NT2/D1 (cell line): ENCODE measurements at regions not wholly inside any gene's neighbourhood (a gene's known extent, or its start where the extent isn't known, plus 50 kb on each side); places are given as distances from the start of the nearest gene placed in this dataset.

Experiments used
- DNase-seq: peaks from one replicate; pipeline ENCODE4 v3.0.0-alpha.2; 2011; ENCODE audit warnings: low read depth, low spot score
- H3K27me3 ChIP-seq: 2 replicates; pipeline ENCODE4 v1.6.0; 2011; ENCODE audit warnings: mild to moderate bottlenecking; ENCODE audit not compliant: insufficient read length, insufficient read depth
- H3K36me3 ChIP-seq: 2 replicates; pipeline ENCODE4 v1.6.1; 2011; ENCODE audit warnings: mild to moderate bottlenecking, low read length, mixed read lengths; ENCODE audit not compliant: insufficient read depth, insufficient read length
- H3K4me1 ChIP-seq: 2 replicates; pipeline ENCODE4 v1.5.1; 2011; ENCODE audit not compliant: insufficient read depth, insufficient read length
- H3K4me3 ChIP-seq: 2 replicates; pipeline ENCODE4 v1.5.1; 2011; ENCODE audit warnings: low read depth; ENCODE audit not compliant: insufficient read length
- H3K9ac ChIP-seq: 2 replicates; pipeline ENCODE4 v1.6.0; 2011; ENCODE audit warnings: low read depth; ENCODE audit not compliant: insufficient read length
- H3K9me3 ChIP-seq: 2 replicates; pipeline ENCODE4 v1.5.1; 2011; ENCODE audit warnings: mild to moderate bottlenecking, low read length; ENCODE audit not compliant: insufficient read depth
- SUZ12 ChIP-seq: IDR thresholded peaks from 2 replicates; pipeline ENCODE4 v1.6.1; 2011; ENCODE audit not compliant: insufficient read length, insufficient read depth; ENCODE audit errors: extremely low read depth
- YY1 ChIP-seq: IDR thresholded peaks from 2 replicates; pipeline ENCODE4 v1.6.1; 2011; ENCODE audit not compliant: insufficient read length, insufficient read depth
- ZNF274 ChIP-seq: IDR thresholded peaks from 2 replicates; pipeline ENCODE4 v1.6.1; 2011; ENCODE audit warnings: mild to moderate bottlenecking, low read depth, low read length

GRCh38 chr15:46576646-46577395 is 942.0 kb downstream of the SQOR start:
- DNase-seq: no peak

GRCh38 chr15:46577767-46578166 is 942.9 kb downstream of the SQOR start:
- Histone ChIP-seq H3K4me3 (no peak overlapping the region), H3K4me1 (no peaks in the 10 kb centered on the region), H3K9me3 (no peaks in the 10 kb centered on the region), H3K36me3 (no peaks in the 10 kb centered on the region), H3K27me3 (no peaks in the 10 kb centered on the region), H3K9ac (no peak overlapping the region)
- TF ChIP-seq ZNF274 (no peak), YY1 (no peak), SUZ12 (no peak)
- no peak for DNase-seq

More at GRCh38 chr15:46576646-46577395, 942.0 kb downstream of the SQOR start:
- Histone ChIP-seq H3K4me3 (no peak overlapping the region), H3K36me3 (no peaks in the 10 kb centered on the region), H3K4me1 (no peaks in the 10 kb centered on the region), H3K9me3 (no peaks in the 10 kb centered on the region), H3K27me3 (no peaks in the 10 kb centered on the region), H3K9ac (no peak overlapping the region)
- TF ChIP-seq YY1 (no peak), SUZ12 (no peak), ZNF274 (no peak)

GRCh38 chr15:46580487-46580886 is 945.7 kb downstream of the SQOR start:
- H3K9me3 ChIP-seq: no peaks in the 10 kb centered on the region
- H3K9ac ChIP-seq: no peak overlapping the region
- no peak overlapping the region for H3K4me3 ChIP-seq
- no peaks in the 10 kb centered on the region for H3K27me3 ChIP-seq
- no peak for TF ChIP-seq SUZ12
- no peak for TF ChIP-seq ZNF274
- TF ChIP-seq YY1: no peak
- H3K36me3 ChIP-seq: no peaks in the 10 kb centered on the region
- no peak for DNase-seq
- no peaks in the 10 kb centered on the region for H3K4me1 ChIP-seq

- no peak for TF ChIP-seq SUZ12
- TF ChIP-seq YY1: no peak
- no peak for TF ChIP-seq ZNF274
- H3K27me3 ChIP-seq: no peaks in the 10 kb centered on the region
- H3K4me3 ChIP-seq: no peak overlapping the region
- H3K9ac ChIP-seq: no peak overlapping the region
- no peaks in the 10 kb centered on the region for H3K9me3 ChIP-seq
- H3K36me3 ChIP-seq: no peaks in the 10 kb centered on the region
- no peak for DNase-seq
- no peaks in the 10 kb centered on the region for H3K4me1 ChIP-seq
Observed at GRCh38 chr15:46580924-46581323, 946.1 kb downstream of the SQOR start.

GRCh38 chr15:46589088-46589487 is 954.3 kb downstream of the SQOR start:
- Histone ChIP-seq H3K9me3 (no peaks in the 10 kb centered on the region), H3K36me3 (no peaks in the 10 kb centered on the region), H3K4me1 (no peaks in the 10 kb centered on the region), H3K27me3 (no peaks in the 10 kb centered on the region), H3K4me3 (no peak overlapping the region), H3K9ac (no peak overlapping the region)
- TF ChIP-seq ZNF274 (no peak), SUZ12 (no peak), YY1 (no peak)
- no peak for DNase-seq

- no peak for DNase-seq
- Histone ChIP-seq H3K4me1 (no peaks in the 10 kb centered on the region), H3K4me3 (no peak overlapping the region), H3K9ac (no peak overlapping the region), H3K36me3 (no peaks in the 10 kb centered on the region), H3K9me3 (no peaks in the 10 kb centered on the region), H3K27me3 (no peaks in the 10 kb centered on the region)
- TF ChIP-seq YY1 (no peak), SUZ12 (no peak), ZNF274 (no peak)
Observed at GRCh38 chr15:46591462-46591861, 956.6 kb downstream of the SQOR start.

- H3K36me3 ChIP-seq: no peaks in the 10 kb centered on the region
- H3K9me3 ChIP-seq: no peaks in the 10 kb centered on the region
- no peak for TF ChIP-seq SUZ12
- TF ChIP-seq YY1: no peak
- no peak for TF ChIP-seq ZNF274
- no peaks in the 10 kb centered on the region for H3K4me1 ChIP-seq
- no peaks in the 10 kb centered on the region for H3K27me3 ChIP-seq
- H3K9ac ChIP-seq: no peak overlapping the region
- no peak for DNase-seq
- no peak overlapping the region for H3K4me3 ChIP-seq
Observed at GRCh38 chr15:46595016-46595415, 960.2 kb downstream of the SQOR start.
